ELR (cell line): ENCODE measurements at regions not wholly inside any gene's neighbourhood (a gene's known extent, or its start where the extent isn't known, plus 50 kb on each side); places are given as distances from the start of the nearest gene placed in this dataset.
"Not testable (repeated sequence)": the region's sequence is repeated elsewhere in the genome, so short reads cannot be mapped to it uniquely, and the experiment has no call there.

Source experiments
- DNase-seq: peaks from one replicate; pipeline ENCODE4 v3.0.0-alpha.2; 2015; ENCODE audit warnings: low read depth

DNA sequence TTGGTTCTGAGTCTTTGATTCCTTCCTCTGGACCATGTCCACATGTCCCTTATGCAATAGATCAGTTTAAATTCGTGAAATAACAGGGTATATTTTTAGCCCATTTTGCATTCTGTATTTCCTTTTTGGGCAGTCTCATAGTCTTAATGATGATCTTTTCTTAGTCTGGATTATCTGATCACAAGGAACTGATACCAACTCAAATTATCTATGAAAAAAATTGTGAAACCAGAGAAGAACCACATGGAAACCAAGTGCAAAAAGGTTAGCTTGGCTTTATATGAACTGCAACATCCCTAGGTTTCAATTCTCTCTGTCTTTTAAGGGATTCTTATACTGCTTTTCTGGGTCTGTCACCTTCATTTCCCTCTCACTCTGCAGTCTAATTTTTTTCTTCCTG lies 608.6 kb upstream of the AADAT start:
- DNase-seq: no peak

DNA sequence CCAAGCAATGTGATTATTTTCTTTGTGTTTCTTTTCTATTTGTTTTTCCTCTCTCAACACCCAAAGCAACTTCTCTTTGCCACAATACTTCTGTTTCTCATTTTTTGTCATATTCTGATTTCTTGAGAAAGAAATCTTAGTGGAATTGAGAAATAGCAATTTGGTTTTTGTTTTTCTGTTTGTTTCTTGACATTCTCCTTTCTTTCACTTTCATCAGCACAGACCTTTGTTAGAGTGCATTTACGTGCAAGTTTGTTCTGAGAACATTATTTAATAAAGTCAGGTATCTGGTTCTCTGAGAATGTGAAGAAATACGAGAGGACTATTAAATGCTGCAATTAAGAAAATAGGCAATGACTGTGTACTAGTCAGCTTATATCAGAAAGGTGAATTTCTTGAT lies 608.1 kb upstream of the AADAT start:
- no peak for DNase-seq

DNA sequence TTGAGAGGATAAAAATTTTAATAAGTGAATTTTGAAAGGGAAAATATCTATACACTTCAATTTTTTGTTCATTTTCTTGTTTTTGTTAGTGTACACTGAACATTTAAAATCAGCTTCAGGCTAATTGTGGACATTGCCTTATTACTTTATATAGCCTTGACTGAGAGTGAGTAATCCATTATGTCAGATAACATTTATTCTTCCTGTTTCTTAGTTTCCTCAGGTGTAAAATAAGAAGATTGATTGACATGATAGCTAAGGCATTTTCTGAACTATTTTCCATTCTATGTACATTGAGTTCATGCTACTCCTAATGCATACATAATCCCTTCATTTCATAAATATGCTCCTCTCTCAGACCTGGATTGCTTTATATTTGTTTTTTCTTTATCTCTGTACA lies 607.3 kb upstream of the AADAT start:
- no peak for DNase-seq

DNA sequence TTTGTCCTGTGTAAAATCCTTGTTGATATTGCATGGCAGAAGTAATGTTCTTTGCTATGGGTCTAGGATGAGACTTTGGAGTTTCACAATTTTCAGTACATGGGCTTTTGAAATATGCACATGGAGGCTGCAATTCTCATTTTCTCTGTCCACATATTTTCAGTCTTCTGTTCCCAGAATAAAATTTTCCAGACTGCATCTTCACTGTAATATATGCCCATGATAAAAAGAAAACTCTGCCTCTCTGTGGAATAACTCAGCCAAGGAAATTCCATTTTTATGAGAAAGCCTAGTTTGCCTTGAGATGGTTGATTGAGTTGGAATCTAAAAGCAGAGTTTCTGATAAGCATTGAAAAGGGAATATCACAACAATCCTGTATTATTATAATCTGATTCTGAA lies 601.4 kb upstream of the AADAT start:
- DNase-seq: no peak

DNA sequence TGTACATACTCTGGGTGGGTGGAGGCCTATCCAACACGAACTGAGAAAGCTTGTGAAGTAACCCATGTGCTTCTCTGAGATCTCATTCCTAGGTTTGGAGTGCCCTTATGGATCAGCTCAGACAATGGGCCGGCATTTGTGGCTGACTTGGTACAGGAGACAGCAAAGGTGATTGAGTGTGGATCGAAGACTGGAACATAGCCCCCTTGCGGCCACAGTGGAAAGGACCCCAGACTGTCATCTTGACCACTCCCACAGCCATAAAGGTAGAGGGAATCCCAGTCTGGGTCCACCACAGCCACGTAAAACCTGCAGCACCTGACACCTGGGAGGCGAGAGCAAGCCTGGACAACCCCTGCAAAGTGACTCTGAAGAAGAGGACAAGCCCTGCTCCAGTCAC lies 598.0 kb upstream of the AADAT start:
- DNase-seq: no peak

DNA sequence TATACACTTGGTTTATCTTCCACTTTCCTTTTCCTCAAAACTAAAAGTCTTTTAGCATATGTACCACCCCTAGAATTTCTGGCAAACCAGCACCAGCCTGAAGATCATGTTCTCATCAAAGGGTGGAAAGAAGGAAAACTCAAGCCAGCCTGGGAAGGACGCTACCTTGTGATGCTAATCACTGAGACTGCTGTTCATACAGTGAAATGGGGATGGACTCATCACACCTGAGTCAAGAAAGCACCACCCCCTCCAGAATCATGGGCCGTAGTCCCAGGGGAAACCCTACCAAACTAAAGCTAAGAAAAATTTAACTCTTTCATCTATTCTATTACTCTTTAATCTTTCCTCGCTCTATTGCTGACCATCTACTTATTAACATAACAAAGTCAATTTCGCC lies 595.9 kb upstream of the AADAT start:
- not testable (repeated sequence) for DNase-seq

DNA sequence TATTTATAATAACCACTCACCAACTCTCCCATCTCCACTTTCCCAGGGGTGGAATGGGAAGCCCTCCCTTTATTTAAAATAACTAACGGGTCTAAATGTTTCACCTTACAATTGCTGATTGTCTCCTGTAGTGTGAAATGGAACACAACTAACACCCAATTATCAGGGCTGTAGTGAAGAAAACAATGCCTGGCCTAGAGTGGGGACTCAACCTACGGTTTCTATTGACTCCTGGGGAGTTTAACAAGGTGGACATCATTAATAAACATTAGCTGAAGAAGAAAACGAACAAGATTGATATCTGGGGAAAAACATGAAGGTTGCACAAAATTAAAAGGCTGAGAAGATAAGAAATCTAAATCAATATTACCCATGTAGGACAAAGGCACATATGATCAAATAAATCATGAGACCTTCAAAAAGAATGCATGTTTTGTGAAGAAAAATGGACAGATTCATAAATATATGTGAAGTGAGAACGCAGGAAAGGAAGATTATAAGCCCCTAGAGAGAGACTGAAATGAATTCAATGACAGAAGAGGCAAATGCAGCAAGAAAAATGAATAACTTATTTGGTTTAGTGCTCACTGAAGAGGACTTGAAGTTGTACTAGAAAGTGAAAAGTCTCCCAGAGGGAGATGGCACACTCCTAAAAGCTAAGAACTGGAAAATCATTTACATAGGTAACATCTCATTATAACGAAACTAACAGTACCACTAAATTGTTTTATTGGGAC lies 593.0 kb upstream of the AADAT start:
- DNase-seq: no peak

DNA sequence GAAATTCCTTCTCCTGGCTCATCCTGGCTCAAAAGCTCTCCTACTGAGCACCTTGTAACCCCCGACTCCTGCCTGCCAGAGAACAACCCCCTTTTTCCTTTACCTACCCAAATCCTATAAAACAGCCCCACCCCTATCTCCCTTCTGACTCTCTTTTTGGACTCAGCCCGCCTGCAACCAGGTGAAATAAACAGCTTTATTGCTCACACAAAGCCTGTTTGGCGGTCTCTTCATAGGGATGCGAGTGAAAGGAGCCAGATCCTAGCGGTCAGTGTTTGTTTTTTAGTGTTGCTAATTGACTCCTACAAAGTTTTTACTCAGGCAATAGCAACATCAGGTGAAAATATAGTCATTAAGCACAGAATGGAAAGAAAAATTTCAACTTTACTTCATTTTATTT lies 592.3 kb upstream of the AADAT start:
- DNase-seq: not testable (repeated sequence)

DNA sequence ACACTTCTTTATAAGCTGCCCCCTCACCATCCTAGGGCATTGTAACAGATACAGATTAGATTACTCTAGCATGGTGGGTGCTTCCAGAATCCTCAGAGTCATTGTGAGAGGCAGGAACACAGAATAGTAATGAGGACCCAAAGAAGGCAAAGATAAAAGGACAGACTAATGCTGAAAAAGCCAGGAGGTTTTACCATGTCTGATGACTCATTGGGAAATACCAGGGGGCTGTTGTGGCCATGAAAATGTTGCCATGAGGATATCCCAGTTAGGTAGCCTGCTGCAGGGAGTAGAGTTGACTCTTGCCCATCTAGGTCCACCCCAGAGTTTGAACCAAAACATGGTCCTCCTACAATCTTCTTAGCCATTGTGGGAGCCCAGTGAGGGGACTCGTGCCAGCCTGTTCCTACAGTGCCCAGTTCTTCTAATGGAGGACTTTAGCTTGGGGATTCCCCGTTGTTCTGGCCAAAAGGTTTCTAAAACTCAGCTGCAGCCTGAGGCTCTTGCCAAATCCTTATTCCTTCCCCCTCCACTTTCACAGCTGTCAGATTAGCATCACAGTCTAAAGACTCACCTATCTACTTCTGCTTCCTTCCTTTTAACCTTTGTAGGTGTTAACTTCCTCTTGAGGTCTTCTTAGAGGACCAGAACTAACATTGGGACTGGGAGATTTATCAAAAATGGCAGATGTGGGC lies 586.0 kb upstream of the AADAT start:
- DNase-seq: peak; percentile 76

DNA sequence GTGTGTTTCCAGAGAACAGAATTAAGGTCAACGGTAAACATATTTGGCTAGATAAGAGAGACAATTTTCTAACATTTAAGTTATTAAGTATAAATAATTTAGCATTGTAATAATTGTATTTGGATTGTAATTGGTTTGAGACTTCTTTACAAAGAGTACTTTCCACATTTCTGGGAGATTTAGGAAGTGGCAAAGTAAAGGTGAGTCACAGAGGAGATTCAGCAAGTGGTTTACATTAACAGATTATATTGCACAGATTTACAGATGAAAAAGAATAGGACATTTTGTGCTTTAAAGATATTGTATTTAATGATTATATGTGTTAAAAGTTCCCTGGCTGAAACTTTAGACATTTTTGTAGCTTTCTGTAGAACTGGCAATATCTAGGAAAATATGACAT lies 584.4 kb upstream of the AADAT start:
- peak; percentile 53 for DNase-seq

DNA sequence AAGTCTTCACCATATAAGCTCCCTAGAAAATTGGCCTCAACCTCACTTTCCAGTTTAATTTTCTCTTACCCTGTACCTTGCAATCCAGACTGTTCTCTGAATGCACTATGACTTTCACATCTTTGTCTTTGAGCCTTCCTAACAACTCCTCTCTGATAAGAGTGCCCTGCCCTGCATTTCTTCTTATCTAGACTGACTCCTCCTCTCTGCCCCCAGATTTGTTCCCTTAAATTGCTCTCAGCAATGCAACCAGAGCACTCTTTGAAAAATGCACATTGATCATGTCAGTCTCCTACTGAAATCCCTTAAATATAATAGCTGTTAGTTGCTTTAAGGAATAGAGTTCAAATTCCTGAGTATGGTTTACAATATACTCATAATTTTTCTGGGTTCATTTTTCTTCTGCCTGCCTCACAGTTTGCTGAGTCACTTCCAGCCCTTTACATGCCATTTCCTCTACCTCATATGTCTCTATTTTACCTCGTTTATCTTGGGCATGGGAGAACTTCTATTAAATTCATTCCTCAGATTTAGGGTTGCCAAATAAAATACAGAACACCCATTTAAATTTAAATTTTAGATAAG lies 582.7 kb upstream of the AADAT start:
- peak; percentile 72 for DNase-seq

DNA sequence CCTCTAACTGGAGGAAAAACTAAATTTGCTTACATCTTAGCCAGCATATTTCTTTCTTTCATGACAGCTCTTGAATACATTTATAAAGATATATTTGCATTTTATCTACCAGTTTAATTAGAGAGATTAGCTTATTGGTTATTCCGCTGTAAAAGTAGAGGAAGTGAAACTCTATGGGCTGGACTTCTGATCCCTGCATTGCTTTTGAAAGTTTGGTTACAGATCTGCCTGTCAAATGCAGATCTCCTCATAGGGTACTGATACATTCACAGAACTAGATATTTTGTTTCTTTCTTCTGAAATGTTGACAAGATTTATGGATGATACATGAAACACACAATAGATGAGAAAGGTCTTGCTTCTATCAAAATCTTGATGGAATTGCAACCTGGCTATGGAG lies 581.4 kb upstream of the AADAT start:
- DNase-seq: no peak

DNA sequence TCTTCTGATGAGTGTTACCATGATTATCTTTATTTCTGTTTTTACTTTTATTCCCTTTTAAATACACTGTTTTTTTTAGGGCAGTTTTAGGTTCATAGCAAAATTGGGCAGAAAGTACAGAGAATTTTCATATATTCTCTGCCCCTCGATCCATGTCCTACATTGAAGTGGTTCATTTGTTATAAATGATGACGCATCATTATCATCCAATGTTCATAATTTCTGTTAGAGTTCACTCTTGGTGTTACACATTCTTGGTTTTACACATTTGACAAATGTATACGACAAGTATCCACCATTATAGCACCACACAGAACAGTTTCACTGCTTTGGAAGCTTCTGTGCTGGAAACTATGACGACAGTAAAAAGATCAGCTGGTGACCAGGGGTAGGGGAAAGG lies 578.1 kb upstream of the AADAT start:
- DNase-seq: no peak

DNA sequence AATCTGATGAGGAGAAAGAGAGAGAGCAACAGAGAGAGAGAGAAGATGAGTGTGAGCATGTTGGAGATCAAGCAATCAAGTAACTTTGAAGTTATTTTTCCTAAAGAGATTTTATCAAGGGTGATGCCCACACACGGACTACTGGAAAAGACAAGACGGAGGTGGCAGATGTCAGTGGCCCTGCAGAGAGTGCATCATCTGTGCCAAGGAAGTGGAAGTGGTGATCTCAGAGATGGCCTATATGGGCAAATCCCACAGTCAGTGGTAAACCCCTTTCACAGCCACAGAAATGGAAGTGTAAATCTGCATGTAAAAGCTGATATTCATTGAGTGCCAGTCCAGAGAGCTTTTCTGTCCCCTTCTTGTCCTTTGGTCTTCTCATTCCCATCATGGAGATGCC lies 577.2 kb upstream of the AADAT start:
- no peak for DNase-seq

DNA sequence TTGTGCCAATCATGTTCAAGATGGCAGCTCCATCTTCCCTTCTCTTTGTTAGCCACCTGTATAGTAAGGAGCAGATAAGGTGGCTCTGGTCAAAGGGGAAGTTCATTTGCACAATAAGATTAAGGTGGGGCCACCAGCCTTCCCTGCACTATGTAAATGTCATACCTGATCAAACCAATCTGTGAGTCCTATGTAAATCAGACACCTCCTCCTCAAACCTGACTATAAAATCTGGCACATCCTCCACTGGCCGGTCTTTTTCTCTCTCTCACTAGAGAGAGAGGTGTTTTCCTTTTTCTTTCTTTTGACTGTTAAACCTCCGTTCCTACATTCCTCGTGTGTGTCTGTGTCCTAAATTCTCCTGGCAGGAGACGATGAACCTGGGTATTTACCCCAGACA lies 572.5 kb upstream of the AADAT start:
- DNase-seq: no peak

DNA sequence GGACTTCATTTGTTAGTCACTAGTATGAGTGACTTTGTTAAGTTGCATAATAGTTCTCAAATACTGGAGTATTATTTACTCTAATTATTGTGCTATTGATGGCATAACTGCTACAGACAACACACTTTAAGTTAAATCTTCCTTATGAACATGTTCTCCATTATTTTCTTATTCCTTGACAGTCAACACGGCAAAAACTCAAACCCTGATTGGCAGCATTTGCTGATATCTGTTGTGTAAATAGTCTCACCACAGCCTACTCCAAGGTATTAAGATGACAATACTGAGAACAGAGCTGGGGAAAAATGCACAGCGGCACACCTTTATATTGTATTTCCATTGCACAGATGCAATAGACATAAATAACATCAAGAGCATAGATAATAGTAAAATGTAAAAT lies 568.0 kb upstream of the AADAT start:
- DNase-seq: peak; percentile 19

DNA sequence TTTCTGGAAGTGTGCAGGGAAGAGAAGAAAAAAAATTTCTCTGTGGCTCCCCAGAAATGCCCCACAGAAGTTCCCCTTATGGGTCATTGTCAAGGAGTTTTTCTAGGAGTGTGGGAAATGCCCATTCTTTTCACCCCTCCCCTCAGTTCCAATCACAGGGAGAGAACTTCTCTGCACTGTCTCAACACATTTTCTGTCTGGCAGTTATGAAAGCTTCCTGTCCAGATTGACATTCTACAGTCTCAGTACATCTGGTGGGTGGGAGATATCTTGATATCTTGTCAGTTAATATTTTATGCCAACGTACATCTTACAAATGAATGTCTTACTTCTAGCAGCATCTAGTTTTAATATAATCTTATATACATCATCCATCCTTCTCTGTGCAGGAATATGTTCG lies 566.8 kb upstream of the AADAT start:
- no peak for DNase-seq

DNA sequence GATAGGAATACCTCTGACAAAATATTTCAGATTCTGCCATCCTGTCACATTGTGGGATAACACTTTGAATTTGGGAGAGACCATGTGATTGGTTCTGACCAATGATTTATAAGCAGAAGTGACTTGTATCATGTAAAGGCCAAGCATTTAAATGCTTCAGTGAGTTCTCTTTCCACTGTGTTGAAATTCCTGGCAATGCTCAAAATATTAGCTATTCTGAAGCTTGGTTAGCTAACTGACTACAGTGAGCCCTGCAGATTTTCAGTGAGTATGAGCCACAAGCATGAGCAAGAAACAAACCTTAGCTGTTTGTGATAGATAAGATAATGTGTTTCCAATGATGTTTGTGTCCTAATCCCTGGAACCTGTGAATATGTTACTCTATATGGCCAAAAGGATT lies 562.8 kb upstream of the AADAT start:
- DNase-seq: no peak

DNA sequence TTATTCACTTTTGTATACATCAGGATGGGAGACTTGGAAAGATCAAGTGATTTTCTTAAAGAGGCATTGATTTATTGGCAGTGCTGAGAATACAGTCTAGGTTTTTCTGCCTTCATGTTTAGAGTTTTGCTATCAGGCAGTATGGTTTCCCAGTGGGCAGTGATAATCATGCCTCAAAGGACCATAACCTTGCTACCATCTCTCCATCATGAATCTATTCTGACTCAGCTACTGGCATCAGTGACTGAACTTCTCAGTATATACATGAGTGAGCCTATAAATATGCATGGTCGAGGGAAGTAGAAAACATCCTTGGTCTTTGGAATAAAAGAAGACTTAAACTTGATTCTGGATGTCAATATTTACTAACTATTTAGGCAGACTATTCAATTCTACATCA lies 562.0 kb upstream of the AADAT start:
- DNase-seq: peak; percentile 80

DNA sequence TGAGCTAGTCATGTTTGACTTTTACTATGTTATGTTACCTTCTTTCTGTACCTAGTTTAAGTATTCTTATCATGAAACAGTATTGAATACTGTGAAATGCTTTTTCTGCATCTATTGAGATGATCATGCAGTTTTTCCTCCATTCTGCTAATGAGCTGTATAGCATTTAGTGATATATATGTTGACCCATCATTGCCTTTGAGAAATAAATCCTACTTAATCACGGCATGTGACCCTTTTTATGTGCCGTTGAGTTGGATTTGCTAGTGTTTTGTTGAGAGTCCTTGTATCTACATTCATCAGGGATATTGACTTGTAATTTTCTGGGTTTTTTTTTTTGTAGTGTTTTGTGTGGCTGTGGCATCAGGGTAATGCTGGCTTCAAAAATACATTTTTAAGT lies 537.7 kb upstream of the AADAT start:
- DNase-seq: no peak

DNA sequence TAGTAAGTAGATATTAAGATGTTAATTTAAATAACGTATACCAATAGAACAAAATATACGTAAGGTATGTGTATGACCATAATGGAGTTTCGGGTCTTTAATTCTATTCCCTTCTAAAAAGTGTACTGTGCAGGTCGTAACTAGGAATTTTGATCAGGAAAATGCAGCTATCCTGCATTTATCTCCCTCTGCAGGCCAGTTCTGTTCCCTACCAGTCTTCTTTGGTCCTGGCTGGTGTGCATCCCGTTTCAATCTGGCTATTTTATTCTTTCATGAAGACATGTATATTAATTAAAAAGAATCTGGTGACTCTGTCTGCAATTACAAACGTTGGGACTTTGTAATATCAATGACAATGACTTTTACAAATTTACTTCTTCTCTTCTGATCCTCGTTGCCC lies 534.1 kb upstream of the AADAT start:
- peak; percentile 5 for DNase-seq

DNA sequence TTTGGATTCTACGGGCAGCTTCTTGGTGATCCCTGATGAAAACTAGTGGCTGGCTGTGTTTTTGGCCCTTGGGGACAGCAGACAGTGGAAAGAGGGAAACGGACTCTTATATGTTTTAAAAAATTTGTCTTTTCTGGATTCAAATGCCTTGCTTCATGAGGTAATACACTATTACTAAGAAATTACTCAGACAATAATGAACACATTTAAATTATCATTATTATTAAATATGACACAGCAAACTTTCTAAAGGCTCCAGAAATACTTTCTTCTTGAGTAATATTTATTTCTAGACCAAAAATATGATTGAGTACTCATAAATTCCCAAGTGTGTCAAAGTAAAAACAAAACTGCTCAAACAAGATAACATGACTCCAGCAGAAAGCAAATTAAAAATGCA lies 520.7 kb upstream of the AADAT start:
- DNase-seq: peak; percentile 3

DNA sequence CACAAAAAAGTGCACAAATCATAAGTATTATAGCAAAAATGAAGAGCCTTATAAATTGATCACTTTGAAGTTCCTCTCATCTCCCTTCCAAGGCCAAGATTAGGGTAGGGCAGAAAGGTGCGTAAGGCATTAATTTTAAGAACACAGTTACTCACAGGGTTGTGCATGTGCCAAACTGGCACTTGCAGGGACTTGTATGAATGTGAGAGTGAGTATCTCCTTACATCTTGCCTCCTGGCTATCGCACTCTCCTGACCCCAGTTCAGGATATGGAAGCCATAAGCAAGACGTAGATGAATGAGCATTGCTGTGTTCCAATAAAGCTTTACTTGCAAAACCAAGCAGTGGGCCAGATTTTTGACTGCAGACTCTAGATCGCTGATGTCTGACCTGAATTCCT lies 510.1 kb upstream of the AADAT start:
- DNase-seq: no peak

DNA sequence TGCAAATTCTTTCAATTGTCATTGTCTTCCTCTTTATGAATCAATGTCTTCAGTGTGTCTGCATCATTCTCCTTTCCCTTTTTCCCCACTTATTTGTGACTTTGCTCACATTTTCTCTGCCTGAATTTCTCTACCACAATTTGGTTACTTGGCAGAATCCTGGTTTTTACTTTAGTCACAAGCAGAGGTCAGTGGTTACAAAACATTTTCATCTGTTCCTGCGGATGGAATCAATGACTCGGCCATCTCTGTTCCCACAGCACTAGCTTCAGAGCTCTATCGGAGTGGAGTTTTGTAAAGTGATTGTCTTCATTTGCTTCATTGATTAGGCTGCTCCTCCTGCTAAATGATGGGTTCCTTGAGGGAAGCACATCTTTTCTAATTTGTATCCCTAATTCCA lies 501.3 kb upstream of the AADAT start:
- peak; percentile 10 for DNase-seq
